ENCODE measurements at regions not wholly inside any gene's neighbourhood (a gene's known extent, or its start where the extent isn't known, plus 50 kb on each side); places are given as distances from the start of the nearest gene placed in this dataset.

- TF ChIP-seq, protein P1, sequence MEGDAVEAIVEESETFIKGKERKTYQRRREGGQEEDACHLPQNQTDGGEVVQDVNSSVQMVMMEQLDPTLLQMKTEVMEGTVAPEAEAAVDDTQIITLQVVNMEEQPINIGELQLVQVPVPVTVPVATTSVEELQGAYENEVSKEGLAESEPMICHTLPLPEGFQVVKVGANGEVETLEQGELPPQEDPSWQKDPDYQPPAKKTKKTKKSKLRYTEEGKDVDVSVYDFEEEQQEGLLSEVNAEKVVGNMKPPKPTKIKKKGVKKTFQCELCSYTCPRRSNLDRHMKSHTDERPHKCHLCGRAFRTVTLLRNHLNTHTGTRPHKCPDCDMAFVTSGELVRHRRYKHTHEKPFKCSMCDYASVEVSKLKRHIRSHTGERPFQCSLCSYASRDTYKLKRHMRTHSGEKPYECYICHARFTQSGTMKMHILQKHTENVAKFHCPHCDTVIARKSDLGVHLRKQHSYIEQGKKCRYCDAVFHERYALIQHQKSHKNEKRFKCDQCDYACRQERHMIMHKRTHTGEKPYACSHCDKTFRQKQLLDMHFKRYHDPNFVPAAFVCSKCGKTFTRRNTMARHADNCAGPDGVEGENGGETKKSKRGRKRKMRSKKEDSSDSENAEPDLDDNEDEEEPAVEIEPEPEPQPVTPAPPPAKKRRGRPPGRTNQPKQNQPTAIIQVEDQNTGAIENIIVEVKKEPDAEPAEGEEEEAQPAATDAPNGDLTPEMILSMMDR (IDR thresholded peaks at IDR 0.05): no peak
- TF ChIP-seq POLR2A (IDR thresholded peaks at IDR 0.05): no peak
Measured at GRCh38 chr6:169097381-169097959, 156.2 kb downstream of the THBS2 start.
